Spleen (tissue), 11 donors: ENCODE measurements at regions not wholly inside any gene's neighbourhood (a gene's known extent, or its start where the extent isn't known, plus 50 kb on each side); places are given as distances from the start of the nearest gene placed in this dataset.

Source experiments
- DNase-seq: peaks from one replicate; pipeline ENCODE4 v3.0.0-alpha.2; 2020
- H3K27ac ChIP-seq, 8 donors: fragments of 200-600 bp; sonication (generic) in 7 of 8; 1 replicate in 4 of 8; 2 replicates in 4 of 8; pipeline versions ENCODE4 v1.5.0 to v1.8.0; 2016 to 2021; ENCODE audit warnings: inconsistent platforms in 4 of 8, mild to moderate bottlenecking in 4 of 8, moderate library complexity in 1 of 8
- H3K27me3 ChIP-seq, 7 donors: fragments of 200-600 bp; sonication (generic) in 6 of 7; replicated peaks in 1 of 7; 1 replicate in 4 of 7; 2 replicates in 3 of 7; pipeline versions ENCODE4 v1.5.0 to v1.8.0; 2016 to 2021; ENCODE audit warnings: inconsistent platforms in 3 of 7, mild to moderate bottlenecking in 1 of 7
- H3K36me3 ChIP-seq, 6 donors: fragments of 200-600 bp; sonication (generic) in 5 of 6; 1 replicate in 4 of 6; 2 replicates in 2 of 6; pipeline versions ENCODE4 v1.5.0 to v1.8.0; 2016 to 2021; ENCODE audit warnings: inconsistent platforms in 2 of 6
- H3K4me1 ChIP-seq, 6 donors: fragments of 200-600 bp; sonication (generic) in 5 of 6; 1 replicate in 3 of 6; 2 replicates in 3 of 6; pipeline versions ENCODE4 v1.5.0 to v1.8.0; 2016 to 2021; ENCODE audit warnings: inconsistent platforms in 3 of 6
- H3K4me3 ChIP-seq, 8 donors: fragments of 200-600 bp; sonication (generic) in 7 of 8; 1 replicate in 4 of 8; 2 replicates in 4 of 8; pipeline versions ENCODE4 v1.5.0 to v1.8.0; 2016 to 2021; ENCODE audit warnings: inconsistent platforms in 4 of 8, mild to moderate bottlenecking in 4 of 8, moderate library complexity in 2 of 8
- H3K9me3 ChIP-seq, 8 donors: fragments of 200-600 bp; sonication (generic) in 7 of 8; 1 replicate in 4 of 8; 2 replicates in 4 of 8; pipeline versions ENCODE4 v1.5.0 to v1.8.0; 2016 to 2021; ENCODE audit warnings: inconsistent platforms in 4 of 8
- POLR2A ChIP-seq, 3 donors: fragments of 450-650 bp; IDR thresholded peaks; one replicate each; pipeline ENCODE4 v1.5.1; 2017; ENCODE audit warnings: antibody characterized with exemption in 3 of 3, mild to moderate bottlenecking in 1 of 3
- POLR2AphosphoS5 ChIP-seq, 3 donors: sonication (generic); formaldehyde crosslinking; IDR thresholded peaks; one replicate each; pipeline ENCODE4 v1.5.1; 2017; ENCODE audit warnings: antibody characterized with exemption in 3 of 3
- WGBS, 5 donors: extraction: QIAGEN DNeasy Blood & Tissue Kit in 3 of 5; methylation state at CpG; one replicate each; pipeline versions ENCODE4 v1.1.5 to v1.1.7; 2013 to 2018; 5-methylcytosine and 5-hydroxymethylcytosine counted together
- intact Hi-C: fragments of 100-400 bp; cut with DNase I; formaldehyde crosslinking; loops from one replicate; pipeline ENCODE4 v1.15.0; 2023; ENCODE audit warnings: low total_unique reads
- TF ChIP-seq, protein P1 (sequence below), 11 experiments: fragments of 200-600 bp in 7 of 11; fragments of 450-650 bp in 4 of 11; sonication (generic) in 4 of 11; IDR thresholded peaks in 8 of 11; conservative IDR thresholded peaks in 3 of 11; 1 replicate in 7 of 11; 2 replicates in 4 of 11; pipeline versions ENCODE4 v1.4.0 to v1.8.0; 2016 to 2021; ENCODE audit warnings: antibody characterized with exemption in 11 of 11, inconsistent platforms in 4 of 11, mild to moderate bottlenecking in 1 of 11
- donor health status: healthy with polysubstance abuse.
- donor health status: DM: no; HTN: no; CAD: no; lungs with moderate emphysema.
- donor health status: DM: no; HTN: no; CAD: no.
- donor health status: Bipolar disorder and iron deficiency.
- donor health status: healthy.
- donor health status: DM: no; HTN: no; CAD: no.
- donor health status: DM: yes; HTN: yes; CAD: no.

DNA sequence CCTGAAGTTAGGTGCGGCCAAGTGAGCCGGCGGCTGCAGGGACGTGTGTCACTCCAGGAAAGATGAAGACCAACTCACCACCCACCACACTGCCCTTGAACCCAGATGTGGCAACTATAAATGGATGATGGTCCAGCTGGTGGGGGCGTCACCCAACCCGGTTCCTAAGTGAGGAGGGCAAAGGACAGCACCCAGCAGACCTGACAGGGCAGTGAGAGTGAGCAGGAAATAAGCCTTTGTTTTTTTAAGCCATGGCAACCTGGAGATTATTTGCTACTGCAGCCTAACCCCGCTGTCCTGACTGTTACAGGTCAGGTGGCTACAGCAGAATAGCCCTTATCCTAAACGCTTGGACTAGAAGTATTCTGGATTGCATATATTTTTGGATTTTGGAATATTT, 228.9 kb downstream of the CTTN start:
- no peak for DNase-seq
- H3K9me3 ChIP-seq = no peaks in the 10 kb centered on the region
- no peak overlapping the region for H3K4me3 ChIP-seq
- H3K36me3 ChIP-seq = no peaks in the 10 kb centered on the region
- intact Hi-C loops = no loop called here
- TF ChIP-seq POLR2AphosphoS5 (IDR thresholded peaks at IDR 0.05) (no peak), POLR2A (IDR thresholded peaks at IDR 0.05) (no peak)
- TF ChIP-seq, protein P1, sequence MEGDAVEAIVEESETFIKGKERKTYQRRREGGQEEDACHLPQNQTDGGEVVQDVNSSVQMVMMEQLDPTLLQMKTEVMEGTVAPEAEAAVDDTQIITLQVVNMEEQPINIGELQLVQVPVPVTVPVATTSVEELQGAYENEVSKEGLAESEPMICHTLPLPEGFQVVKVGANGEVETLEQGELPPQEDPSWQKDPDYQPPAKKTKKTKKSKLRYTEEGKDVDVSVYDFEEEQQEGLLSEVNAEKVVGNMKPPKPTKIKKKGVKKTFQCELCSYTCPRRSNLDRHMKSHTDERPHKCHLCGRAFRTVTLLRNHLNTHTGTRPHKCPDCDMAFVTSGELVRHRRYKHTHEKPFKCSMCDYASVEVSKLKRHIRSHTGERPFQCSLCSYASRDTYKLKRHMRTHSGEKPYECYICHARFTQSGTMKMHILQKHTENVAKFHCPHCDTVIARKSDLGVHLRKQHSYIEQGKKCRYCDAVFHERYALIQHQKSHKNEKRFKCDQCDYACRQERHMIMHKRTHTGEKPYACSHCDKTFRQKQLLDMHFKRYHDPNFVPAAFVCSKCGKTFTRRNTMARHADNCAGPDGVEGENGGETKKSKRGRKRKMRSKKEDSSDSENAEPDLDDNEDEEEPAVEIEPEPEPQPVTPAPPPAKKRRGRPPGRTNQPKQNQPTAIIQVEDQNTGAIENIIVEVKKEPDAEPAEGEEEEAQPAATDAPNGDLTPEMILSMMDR (IDR thresholded peaks at IDR 0.05 in 8 of 11, conservative IDR thresholded peaks at IDR 0.05 in 3 of 11) = no peak
- no peak overlapping the region for H3K27ac ChIP-seq
- 64 to 75% (median 70%) methylated on average over 8 of the region's 8 CpGs for WGBS, 5 donors
- H3K4me1 ChIP-seq = peaks cover 0 to 21% (median 8%) of the 10 kb centered on the region in 6 donors
- peaks cover 0 to 43% (median 0%) of the 10 kb centered on the region in 7 donors for H3K27me3 ChIP-seq

DNA sequence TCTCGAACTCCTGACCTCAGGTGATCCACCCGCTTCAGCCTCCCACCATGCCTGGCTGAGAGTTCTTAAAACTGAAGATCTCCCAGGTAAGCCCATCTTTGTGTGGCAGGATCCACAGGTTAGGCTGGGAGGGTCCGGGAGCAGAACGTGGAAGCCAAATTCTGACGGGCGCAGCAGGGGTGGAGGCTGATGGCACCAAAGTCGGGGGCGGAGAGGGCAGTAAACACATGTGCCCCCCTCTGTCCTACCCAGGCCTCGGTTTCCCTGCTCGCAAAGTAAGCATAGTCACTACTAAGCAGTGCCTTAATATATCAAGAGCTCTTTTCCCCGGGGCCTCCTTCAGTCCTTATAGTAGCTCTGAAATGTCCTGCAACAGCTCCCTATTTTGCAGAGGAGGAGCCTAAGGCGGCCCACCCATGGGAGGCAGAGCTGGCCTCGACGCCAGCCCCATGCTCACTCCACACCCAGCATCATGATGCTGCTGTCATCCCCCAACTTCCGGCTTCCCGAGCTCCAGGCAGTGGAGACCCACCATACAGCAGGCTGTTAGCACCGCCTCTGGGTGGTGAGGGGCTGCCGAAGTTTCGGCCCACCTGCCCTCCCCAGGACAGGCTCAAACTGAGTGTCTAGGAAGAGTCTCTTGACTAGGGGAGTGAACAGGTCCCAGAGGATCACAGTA, 230.0 kb downstream of the CTTN start:
- intact Hi-C loops = no loop called here
- peak overlapping the region in 5 of 8 donors; percentile 36 to 69 (median 61) for H3K27ac ChIP-seq
- no peak for DNase-seq
- peaks cover 0 to 43% (median 0%) of the 10 kb centered on the region in 7 donors for H3K27me3 ChIP-seq
- peaks cover 0 to 21% (median 8%) of the 10 kb centered on the region in 6 donors for H3K4me1 ChIP-seq
- H3K4me3 ChIP-seq = no peak overlapping the region
- no peaks in the 10 kb centered on the region for H3K9me3 ChIP-seq
- WGBS, 5 donors = 72 to 78% (median 75%) methylated on average over 10 to 19 of the region's 19 CpGs
- no peak for TF ChIP-seq POLR2A (IDR thresholded peaks at IDR 0.05)
- TF ChIP-seq, protein P1 (IDR thresholded peaks at IDR 0.05 in 8 of 11, conservative IDR thresholded peaks at IDR 0.05 in 3 of 11) = no peak
- no peak for TF ChIP-seq POLR2AphosphoS5 (IDR thresholded peaks at IDR 0.05)
- no peaks in the 10 kb centered on the region for H3K36me3 ChIP-seq

DNA sequence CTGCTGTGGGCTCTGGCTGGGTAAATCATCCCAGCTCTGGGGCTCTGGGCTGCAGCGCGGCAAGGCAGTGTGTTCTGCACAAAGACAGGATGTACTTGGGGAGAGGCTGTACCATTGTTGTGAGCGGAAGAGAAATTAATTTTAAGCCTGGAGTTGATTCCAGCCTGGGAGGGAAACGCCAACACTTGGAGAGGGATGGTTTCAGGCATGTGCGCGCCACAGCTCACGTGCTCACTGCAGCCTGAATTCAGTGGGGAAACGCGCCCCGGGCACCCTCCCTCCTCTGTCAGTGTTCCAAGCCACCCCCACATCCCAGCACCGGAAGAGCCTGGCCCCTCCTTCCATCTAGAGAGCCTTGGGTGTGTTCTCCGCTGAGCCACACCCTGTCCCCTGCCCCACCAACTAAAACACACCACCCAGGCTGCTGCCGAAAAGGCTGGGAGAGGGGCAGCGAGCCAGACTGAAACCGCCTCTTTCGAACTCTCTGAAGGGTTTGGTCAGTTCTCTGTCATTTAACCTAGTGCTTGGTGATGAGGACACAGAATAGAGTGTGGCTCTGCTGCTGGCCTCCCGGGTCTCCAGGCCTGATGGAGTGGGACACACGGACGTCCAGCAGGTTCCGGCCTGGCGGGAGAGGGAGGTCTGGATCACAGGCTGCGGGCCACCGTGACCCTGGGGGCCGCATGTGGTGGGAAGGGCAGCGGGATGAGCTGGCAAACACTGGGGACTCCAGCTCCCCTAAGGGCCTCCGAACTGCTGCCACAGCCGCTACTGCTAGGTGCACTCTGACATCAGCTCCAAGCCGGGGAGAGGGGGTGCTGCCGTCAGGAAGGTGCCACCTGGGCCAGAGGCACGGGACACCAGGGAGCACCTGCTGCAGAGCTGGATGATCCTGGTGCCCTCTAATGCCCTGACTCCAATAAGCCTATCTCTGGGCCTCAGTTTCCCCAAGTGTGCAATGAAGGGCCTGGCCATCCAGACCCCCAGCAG, 230.8 kb downstream of the CTTN start:
- intact Hi-C loops = no loop called here
- Histone ChIP-seq H3K27me3 (peaks cover 0 to 37% (median 0%) of the 10 kb centered on the region in 7 donors), H3K27ac (peak overlapping the region in 6 of 8 donors; percentile 26 to 69 (median 48)), H3K4me3 (no peak overlapping the region), H3K36me3 (no peaks in the 10 kb centered on the region), H3K9me3 (no peaks in the 10 kb centered on the region), H3K4me1 (peaks cover 0 to 21% (median 8%) of the 10 kb centered on the region in 6 donors)
- no peak for DNase-seq
- 35 to 49% (median 47%) methylated on average over 16 to 30 of the region's 30 CpGs for WGBS, 5 donors
- TF ChIP-seq POLR2AphosphoS5 (IDR thresholded peaks at IDR 0.05) (peak in 2 of 3 donors; percentile 23 to 49), POLR2A (IDR thresholded peaks at IDR 0.05) (no peak)

DNA sequence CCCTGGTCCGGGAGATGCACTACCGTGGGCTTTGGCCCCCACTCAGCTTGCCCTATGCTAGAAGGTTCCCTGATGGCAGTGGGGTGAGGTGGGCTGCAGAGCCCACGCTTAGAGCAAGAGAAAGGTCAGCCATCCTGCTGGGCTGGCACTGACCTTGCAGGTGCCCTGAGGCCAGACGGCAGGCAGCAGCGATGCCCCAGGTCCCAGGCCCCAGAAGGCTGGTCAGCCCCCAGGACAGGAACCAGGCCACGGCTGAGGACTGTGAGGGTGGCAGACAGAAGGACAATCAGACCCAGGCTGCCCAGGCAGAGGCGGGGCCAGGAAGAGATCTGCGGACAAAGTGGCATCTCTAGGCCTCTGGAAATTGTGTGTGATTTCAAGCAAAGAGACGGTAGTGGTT, 231.7 kb downstream of the CTTN start:
- 85 to 92% (median 90%) methylated on average over 6 to 9 of the region's 9 CpGs for WGBS, 5 donors
- intact Hi-C loops = no loop called here

More for the DNA sequence above, 231.7 kb downstream of the CTTN start:
- no peak overlapping the region for H3K4me3 ChIP-seq
- H3K27ac ChIP-seq = no peak overlapping the region
- no peaks in the 10 kb centered on the region for H3K9me3 ChIP-seq
- H3K36me3 ChIP-seq = no peaks in the 10 kb centered on the region
- H3K27me3 ChIP-seq = peaks cover 0 to 37% (median 0%) of the 10 kb centered on the region in 7 donors
- TF ChIP-seq, protein P1 (IDR thresholded peaks at IDR 0.05 in 8 of 11, conservative IDR thresholded peaks at IDR 0.05 in 3 of 11) = no peak
- no peak for TF ChIP-seq POLR2AphosphoS5 (IDR thresholded peaks at IDR 0.05)
- no peak for TF ChIP-seq POLR2A (IDR thresholded peaks at IDR 0.05)
- no peak for DNase-seq
- H3K4me1 ChIP-seq = peaks cover 0 to 21% (median 8%) of the 10 kb centered on the region in 6 donors
